ENCODE measurements at regions not wholly inside any gene's neighbourhood (a gene's known extent, or its start where the extent isn't known, plus 50 kb on each side); places are given as distances from the start of the nearest gene placed in this dataset.

DNA sequence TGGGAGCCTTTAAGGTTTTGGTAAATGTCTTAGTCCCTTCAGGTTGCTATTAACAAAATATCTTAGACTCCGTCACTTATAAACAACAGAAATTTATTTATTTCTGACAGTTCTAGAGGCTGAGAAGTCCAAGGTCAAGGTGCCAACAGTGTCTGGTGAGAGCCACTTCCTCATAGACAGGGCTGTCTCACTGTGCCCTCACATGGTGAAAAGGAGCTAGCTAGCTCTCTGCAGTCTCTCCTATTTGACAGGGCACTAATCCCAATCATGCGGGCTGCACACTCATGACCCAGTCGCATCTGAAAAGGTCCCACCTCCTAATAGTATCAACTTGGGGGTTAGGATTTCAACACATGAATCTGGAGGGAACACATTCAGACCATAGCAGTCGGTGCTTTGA is 63.4 kb upstream of the KLF3 start:
- Histone ChIP-seq H3K27ac (ENCODE audit: low read length) (no peak overlapping the region), H3K9me3 (ENCODE audit: low read length) (no peaks in the 10 kb centered on the region), H2AFZ (ENCODE audit: low read depth, low read length) (no peak overlapping the region), H3K9me2 (ENCODE audit: insufficient read depth, low read length) (no peaks in the 10 kb centered on the region), H3K9ac (ENCODE audit: low read length) (no peak overlapping the region), H3F3A (ENCODE audit: insufficient read depth, low read length, poor library complexity, severe bottlenecking) (no peaks in the 10 kb centered on the region), H3K4me2 (ENCODE audit: low read length) (no peak overlapping the region), H3K4me3 (ENCODE audit: low read length) (no peak overlapping the region), H3K79me2 (replicated peaks; ENCODE audit: insufficient read depth, low read length) (no peaks in the 10 kb centered on the region), H4K20me1 (ENCODE audit: insufficient read depth) (no peaks in the 10 kb centered on the region), H3K36me3 (ENCODE audit: insufficient read depth, low read length) (no peaks in the 10 kb centered on the region), H3K27me3 (ENCODE audit: insufficient read depth, low read depth, low read length) (no peaks in the 10 kb centered on the region)
- TF ChIP-seq POLR2AphosphoS5 (IDR thresholded peaks at IDR 0.05): no peak
- no peak for TF ChIP-seq EP300 (conservative IDR thresholded peaks at IDR 0.05; ENCODE audit: poor library complexity, severe bottlenecking)
- TF ChIP-seq, protein P1, sequence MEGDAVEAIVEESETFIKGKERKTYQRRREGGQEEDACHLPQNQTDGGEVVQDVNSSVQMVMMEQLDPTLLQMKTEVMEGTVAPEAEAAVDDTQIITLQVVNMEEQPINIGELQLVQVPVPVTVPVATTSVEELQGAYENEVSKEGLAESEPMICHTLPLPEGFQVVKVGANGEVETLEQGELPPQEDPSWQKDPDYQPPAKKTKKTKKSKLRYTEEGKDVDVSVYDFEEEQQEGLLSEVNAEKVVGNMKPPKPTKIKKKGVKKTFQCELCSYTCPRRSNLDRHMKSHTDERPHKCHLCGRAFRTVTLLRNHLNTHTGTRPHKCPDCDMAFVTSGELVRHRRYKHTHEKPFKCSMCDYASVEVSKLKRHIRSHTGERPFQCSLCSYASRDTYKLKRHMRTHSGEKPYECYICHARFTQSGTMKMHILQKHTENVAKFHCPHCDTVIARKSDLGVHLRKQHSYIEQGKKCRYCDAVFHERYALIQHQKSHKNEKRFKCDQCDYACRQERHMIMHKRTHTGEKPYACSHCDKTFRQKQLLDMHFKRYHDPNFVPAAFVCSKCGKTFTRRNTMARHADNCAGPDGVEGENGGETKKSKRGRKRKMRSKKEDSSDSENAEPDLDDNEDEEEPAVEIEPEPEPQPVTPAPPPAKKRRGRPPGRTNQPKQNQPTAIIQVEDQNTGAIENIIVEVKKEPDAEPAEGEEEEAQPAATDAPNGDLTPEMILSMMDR (IDR thresholded peaks at IDR 0.05; ENCODE audit: poor library complexity, severe bottlenecking): no peak
- TF ChIP-seq, protein P2, sequence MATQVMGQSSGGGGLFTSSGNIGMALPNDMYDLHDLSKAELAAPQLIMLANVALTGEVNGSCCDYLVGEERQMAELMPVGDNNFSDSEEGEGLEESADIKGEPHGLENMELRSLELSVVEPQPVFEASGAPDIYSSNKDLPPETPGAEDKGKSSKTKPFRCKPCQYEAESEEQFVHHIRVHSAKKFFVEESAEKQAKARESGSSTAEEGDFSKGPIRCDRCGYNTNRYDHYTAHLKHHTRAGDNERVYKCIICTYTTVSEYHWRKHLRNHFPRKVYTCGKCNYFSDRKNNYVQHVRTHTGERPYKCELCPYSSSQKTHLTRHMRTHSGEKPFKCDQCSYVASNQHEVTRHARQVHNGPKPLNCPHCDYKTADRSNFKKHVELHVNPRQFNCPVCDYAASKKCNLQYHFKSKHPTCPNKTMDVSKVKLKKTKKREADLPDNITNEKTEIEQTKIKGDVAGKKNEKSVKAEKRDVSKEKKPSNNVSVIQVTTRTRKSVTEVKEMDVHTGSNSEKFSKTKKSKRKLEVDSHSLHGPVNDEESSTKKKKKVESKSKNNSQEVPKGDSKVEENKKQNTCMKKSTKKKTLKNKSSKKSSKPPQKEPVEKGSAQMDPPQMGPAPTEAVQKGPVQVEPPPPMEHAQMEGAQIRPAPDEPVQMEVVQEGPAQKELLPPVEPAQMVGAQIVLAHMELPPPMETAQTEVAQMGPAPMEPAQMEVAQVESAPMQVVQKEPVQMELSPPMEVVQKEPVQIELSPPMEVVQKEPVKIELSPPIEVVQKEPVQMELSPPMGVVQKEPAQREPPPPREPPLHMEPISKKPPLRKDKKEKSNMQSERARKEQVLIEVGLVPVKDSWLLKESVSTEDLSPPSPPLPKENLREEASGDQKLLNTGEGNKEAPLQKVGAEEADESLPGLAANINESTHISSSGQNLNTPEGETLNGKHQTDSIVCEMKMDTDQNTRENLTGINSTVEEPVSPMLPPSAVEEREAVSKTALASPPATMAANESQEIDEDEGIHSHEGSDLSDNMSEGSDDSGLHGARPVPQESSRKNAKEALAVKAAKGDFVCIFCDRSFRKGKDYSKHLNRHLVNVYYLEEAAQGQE (IDR thresholded peaks at IDR 0.05; ENCODE audit: borderline replicate concordance): no peak
- TF ChIP-seq SMC3 (conservative IDR thresholded peaks at IDR 0.05; ENCODE audit: poor library complexity): no peak
- TF ChIP-seq EZH2 (IDR thresholded peaks at IDR 0.05; ENCODE audit: borderline replicate concordance, insufficient read depth, low read length, poor library complexity, severe bottlenecking): no peak
- TF ChIP-seq RAD21 (conservative IDR thresholded peaks at IDR 0.05): no peak
- no peak for TF ChIP-seq TAF1 (IDR thresholded peaks at IDR 0.05; ENCODE audit: low read depth)

DNA sequence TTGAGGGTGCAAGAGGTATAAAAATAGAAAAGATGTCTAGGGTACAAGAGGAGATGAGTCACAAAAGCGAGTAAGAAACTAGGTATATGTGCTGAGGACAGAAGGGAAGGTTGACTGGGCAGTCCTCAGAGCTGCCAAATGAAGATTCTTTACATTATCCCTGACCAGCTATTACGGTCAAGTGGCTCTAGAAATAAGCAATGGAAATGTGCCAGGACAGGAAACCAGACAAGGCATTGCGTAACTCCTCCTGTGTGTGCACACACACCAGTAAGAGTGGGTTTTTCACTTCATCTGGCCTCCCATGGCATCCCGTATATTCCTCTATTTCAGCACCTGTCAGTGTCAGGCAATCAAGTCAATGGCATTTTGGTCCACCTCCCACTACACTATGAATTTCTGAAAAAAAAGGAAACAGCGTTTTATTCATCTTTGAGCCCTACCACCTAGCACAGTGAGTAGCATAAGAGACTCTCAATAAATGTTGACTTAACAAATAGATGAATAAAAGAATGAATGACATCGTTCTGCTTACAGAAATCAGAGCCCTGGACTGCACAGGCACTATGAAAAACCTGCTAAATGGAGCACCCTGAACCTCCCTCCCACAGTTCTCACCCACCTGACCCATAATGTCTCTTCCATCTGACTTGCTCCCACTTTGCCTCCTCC is 62.6 kb upstream of the KLF3 start:
- Histone ChIP-seq H3K4me2 (ENCODE audit: low read length) (no peak overlapping the region), H3K36me3 (ENCODE audit: insufficient read depth, low read length) (no peaks in the 10 kb centered on the region), H3K9me3 (ENCODE audit: low read length) (no peaks in the 10 kb centered on the region), H3F3A (ENCODE audit: insufficient read depth, low read length, poor library complexity, severe bottlenecking) (no peaks in the 10 kb centered on the region), H3K9ac (ENCODE audit: low read length) (no peak overlapping the region), H3K4me3 (ENCODE audit: low read length) (no peak overlapping the region), H3K27me3 (ENCODE audit: insufficient read depth, low read depth, low read length) (no peaks in the 10 kb centered on the region), H2AFZ (ENCODE audit: low read depth, low read length) (no peak overlapping the region), H3K27ac (ENCODE audit: low read length) (no peak overlapping the region), H4K20me1 (ENCODE audit: insufficient read depth) (no peaks in the 10 kb centered on the region), H3K79me2 (replicated peaks; ENCODE audit: insufficient read depth, low read length) (no peaks in the 10 kb centered on the region), H3K9me2 (ENCODE audit: insufficient read depth, low read length) (no peaks in the 10 kb centered on the region)
- no peak for TF ChIP-seq TAF1 (IDR thresholded peaks at IDR 0.05; ENCODE audit: low read depth)
- TF ChIP-seq EZH2 (IDR thresholded peaks at IDR 0.05; ENCODE audit: borderline replicate concordance, insufficient read depth, low read length, poor library complexity, severe bottlenecking): no peak
- no peak for TF ChIP-seq SMC3 (conservative IDR thresholded peaks at IDR 0.05; ENCODE audit: poor library complexity)
- TF ChIP-seq, protein P1 (IDR thresholded peaks at IDR 0.05; ENCODE audit: poor library complexity, severe bottlenecking): no peak
- no peak for TF ChIP-seq POLR2AphosphoS5 (IDR thresholded peaks at IDR 0.05)
- no peak for TF ChIP-seq EP300 (conservative IDR thresholded peaks at IDR 0.05; ENCODE audit: poor library complexity, severe bottlenecking)
- TF ChIP-seq MXI1 (conservative IDR thresholded peaks at IDR 0.05; ENCODE audit: poor library complexity, severe bottlenecking): no peak
- TF ChIP-seq, protein P2 (IDR thresholded peaks at IDR 0.05; ENCODE audit: borderline replicate concordance): no peak
